Esophagus muscularis mucosa (tissue), 4 donors: ENCODE measurements at regions not wholly inside any gene's neighbourhood (a gene's known extent, or its start where the extent isn't known, plus 50 kb on each side); places are given as distances from the start of the nearest gene placed in this dataset.

Experiments
- DNase-seq: peaks from one replicate; pipeline ENCODE4 v3.0.0-alpha.2; 2017; ENCODE audit errors: extremely low spot score
- H3K27ac ChIP-seq, 4 donors: fragments of 200-600 bp; sonication (generic); replicated peaks in 1 of 4; 1 replicate in 3 of 4; 2 replicates in 1 of 4; pipeline ENCODE4 v1.5.1; 2016 to 2019; ENCODE audit warnings: mild to moderate bottlenecking in 1 of 4
- H3K27me3 ChIP-seq, 4 donors: fragments of 200-600 bp; sonication (generic); one replicate each; pipeline versions ENCODE4 v1.5.1 to v1.6.0; 2016 to 2019
- H3K36me3 ChIP-seq, 4 donors: fragments of 200-600 bp; sonication (generic); one replicate each; pipeline ENCODE4 v1.5.1; 2016 to 2019
- H3K4me1 ChIP-seq, 4 donors: fragments of 200-600 bp; sonication (generic); one replicate each; pipeline ENCODE4 v1.5.1; 2016 to 2019
- H3K4me3 ChIP-seq, 4 donors: fragments of 200-600 bp; sonication (generic); 1 replicate in 2 of 4; 2 replicates in 2 of 4; pipeline ENCODE4 v1.5.1; 2016 to 2019; ENCODE audit warnings: mild to moderate bottlenecking in 4 of 4, moderate library complexity in 1 of 4
- H3K9me3 ChIP-seq, 4 donors: fragments of 200-600 bp; sonication (generic); 1 replicate in 3 of 4; 2 replicates in 1 of 4; pipeline ENCODE4 v1.5.1; 2016 to 2019
- EP300 ChIP-seq: sonication (generic); formaldehyde crosslinking; IDR thresholded peaks from one replicate; pipeline ENCODE4 v1.6.1; 2017; ENCODE audit warnings: antibody characterized with exemption
- POLR2A ChIP-seq: fragments of 450-650 bp; IDR thresholded peaks from one replicate; pipeline ENCODE4 v1.6.1; 2017; ENCODE audit warnings: antibody characterized with exemption, moderate library complexity, mild to moderate bottlenecking, low read depth
- POLR2AphosphoS5 ChIP-seq, 2 donors: sonication (generic); formaldehyde crosslinking; IDR thresholded peaks; one replicate each; pipeline ENCODE4 v1.6.1; 2017; ENCODE audit warnings: antibody characterized with exemption in 2 of 2
- WGBS: methylation state at CpG from one replicate; pipeline ENCODE4 v1.1.5; 2018; 5-methylcytosine and 5-hydroxymethylcytosine counted together
- intact Hi-C: fragments of 100-400 bp; cut with DNase I; formaldehyde crosslinking; loops from one replicate; pipeline ENCODE4 v1.15.1; 2023
- TF ChIP-seq, protein P1 (sequence below), 3 experiments: fragments of 200-600 bp in 2 of 3; fragments of 450-650 bp in 1 of 3; sonication (generic) in 2 of 3; IDR thresholded peaks; one replicate each; pipeline ENCODE4 v1.5.1; 2017 to 2019; ENCODE audit warnings: antibody characterized with exemption in 3 of 3, mild to moderate bottlenecking in 2 of 3, moderate library complexity in 1 of 3

DNA sequence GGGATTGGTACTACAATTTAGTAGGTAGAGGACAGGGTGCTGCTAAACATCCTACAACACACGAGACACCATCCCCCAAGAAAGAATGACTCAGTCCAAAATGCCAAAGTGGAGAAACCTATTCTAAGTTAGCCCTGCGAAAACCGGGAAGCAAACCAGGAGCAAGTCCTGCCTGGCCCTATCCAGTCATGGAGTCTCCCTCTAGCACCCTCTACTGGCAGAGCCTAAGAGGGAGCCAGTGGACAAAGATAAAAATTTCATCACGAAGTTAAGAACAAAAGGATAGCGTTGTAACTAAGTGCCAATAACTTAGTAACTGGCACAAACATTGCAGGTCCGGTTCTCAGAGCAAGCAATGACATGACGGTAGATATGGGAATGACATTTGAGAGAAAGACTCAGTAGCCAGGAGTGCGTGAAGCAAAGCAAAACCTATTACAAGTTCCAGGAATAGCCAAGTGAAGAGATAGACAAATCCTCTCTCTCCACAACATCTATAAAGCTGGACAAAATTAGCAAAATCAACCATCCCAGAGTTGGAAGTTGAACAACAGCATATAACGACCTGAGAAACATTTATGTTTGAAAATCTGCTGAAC lies 383.5 kb downstream of the OMA1 start:
- no peak overlapping the region for H3K4me3 ChIP-seq
- DNase-seq = no peak
- TF ChIP-seq, protein P1, sequence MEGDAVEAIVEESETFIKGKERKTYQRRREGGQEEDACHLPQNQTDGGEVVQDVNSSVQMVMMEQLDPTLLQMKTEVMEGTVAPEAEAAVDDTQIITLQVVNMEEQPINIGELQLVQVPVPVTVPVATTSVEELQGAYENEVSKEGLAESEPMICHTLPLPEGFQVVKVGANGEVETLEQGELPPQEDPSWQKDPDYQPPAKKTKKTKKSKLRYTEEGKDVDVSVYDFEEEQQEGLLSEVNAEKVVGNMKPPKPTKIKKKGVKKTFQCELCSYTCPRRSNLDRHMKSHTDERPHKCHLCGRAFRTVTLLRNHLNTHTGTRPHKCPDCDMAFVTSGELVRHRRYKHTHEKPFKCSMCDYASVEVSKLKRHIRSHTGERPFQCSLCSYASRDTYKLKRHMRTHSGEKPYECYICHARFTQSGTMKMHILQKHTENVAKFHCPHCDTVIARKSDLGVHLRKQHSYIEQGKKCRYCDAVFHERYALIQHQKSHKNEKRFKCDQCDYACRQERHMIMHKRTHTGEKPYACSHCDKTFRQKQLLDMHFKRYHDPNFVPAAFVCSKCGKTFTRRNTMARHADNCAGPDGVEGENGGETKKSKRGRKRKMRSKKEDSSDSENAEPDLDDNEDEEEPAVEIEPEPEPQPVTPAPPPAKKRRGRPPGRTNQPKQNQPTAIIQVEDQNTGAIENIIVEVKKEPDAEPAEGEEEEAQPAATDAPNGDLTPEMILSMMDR (IDR thresholded peaks at IDR 0.05) = peak; percentile 70 to 87 (median 80)
- TF ChIP-seq POLR2AphosphoS5 (IDR thresholded peaks at IDR 0.05) (no peak), POLR2A (no peak), EP300 (no peak)
- no peak overlapping the region for H3K27ac ChIP-seq
- WGBS = 28% methylated on average over 9 of the region's 9 CpGs
- H3K36me3 ChIP-seq = no peaks in the 10 kb centered on the region
- no peaks in the 10 kb centered on the region for H3K9me3 ChIP-seq
- intact Hi-C loops = loop anchor here (5.0 kb wide), 1 partner anchor 1331 kb away; no protein-coding TSS in a partner anchor
- H3K4me1 ChIP-seq = peaks cover 0 to 8% (median 2%) of the 10 kb centered on the region in 4 donors
- H3K27me3 ChIP-seq = no peaks in the 10 kb centered on the region

DNA sequence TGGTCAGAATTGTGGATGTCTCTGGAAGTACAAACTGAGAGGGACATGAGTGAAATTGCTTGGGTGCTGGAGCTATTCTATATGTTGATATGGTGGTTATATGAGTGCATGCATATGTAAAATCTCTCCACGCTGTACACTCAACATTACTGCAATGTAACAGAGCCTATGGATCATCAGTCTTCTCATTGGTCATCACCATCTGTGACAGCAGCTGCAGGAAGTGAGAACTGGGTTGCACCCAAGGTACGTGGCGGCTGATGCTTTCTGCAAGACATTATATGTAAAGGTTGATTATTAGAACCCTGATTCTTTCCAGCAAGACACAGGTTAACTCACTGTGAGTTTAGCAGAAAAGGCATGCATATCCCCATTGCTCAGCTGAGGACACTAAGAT lies 387.1 kb downstream of the OMA1 start:
- TF ChIP-seq, protein P1 (IDR thresholded peaks at IDR 0.05) = no peak
- no peak for TF ChIP-seq POLR2A
- no peak for TF ChIP-seq POLR2AphosphoS5 (IDR thresholded peaks at IDR 0.05)
- TF ChIP-seq EP300 = no peak
- intact Hi-C loops = no loop called here
- DNase-seq = no peak
- Histone ChIP-seq H3K4me3 (no peak overlapping the region), H3K4me1 (peaks cover 0 to 12% (median 6%) of the 10 kb centered on the region in 4 donors), H3K27me3 (no peaks in the 10 kb centered on the region), H3K27ac (no peak overlapping the region), H3K9me3 (no peaks in the 10 kb centered on the region), H3K36me3 (no peaks in the 10 kb centered on the region)
- 89% methylated on average over 3 of the region's 3 CpGs for WGBS

DNA sequence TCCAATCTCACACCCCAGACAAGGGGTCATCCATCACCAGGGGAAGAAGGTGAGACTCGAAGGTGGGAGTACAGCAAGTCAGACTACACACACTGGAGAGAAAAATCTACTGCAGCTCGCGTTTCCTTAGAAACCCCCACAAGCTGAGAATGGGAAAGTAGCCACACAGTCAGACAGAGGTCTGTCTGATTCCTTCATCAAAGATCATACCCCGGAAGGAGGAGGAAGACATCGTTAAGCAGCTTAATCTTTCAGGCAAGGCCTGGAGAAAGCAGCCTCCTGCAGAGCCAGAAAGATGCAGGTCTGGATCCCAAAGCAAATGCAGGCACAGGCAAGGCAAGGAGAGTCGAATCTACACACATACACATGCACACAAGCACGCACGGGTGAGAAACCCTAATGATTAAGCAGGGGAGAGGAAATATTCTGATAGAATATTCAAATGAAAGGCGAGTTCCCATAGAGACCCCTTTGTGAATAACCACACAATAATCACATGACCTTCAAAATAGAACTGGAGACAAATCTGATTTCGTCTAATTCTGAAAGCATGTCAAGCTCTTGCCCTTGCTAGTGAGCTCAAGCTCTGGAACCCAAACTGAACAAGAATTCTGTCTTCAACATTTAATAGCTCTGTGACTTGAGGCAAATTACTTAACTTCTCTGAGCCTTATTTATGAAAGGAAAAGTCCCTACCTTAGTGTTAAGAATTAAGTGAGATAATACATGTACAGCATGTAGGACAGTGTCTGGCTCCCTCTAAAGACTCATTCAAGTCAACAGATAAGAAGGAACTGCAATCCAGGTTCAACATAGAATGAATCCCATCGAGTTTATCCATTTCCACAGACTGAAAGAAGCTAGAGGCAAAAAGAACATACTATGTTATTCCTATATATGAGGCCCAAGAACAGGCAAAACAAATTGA lies 387.8 kb downstream of the OMA1 start:
- H3K27ac ChIP-seq = no peak overlapping the region
- no peak for DNase-seq
- 68% methylated on average over 11 of the region's 11 CpGs for WGBS
- intact Hi-C loops = no loop called here
- peaks cover 0 to 12% (median 6%) of the 10 kb centered on the region in 4 donors for H3K4me1 ChIP-seq
- no peak overlapping the region for H3K4me3 ChIP-seq
- H3K27me3 ChIP-seq = no peaks in the 10 kb centered on the region
- no peaks in the 10 kb centered on the region for H3K36me3 ChIP-seq
- no peaks in the 10 kb centered on the region for H3K9me3 ChIP-seq
- no peak for TF ChIP-seq POLR2A
- TF ChIP-seq POLR2AphosphoS5 (IDR thresholded peaks at IDR 0.05) = no peak
- TF ChIP-seq EP300 = no peak
- TF ChIP-seq, protein P1 (IDR thresholded peaks at IDR 0.05) = no peak

DNA sequence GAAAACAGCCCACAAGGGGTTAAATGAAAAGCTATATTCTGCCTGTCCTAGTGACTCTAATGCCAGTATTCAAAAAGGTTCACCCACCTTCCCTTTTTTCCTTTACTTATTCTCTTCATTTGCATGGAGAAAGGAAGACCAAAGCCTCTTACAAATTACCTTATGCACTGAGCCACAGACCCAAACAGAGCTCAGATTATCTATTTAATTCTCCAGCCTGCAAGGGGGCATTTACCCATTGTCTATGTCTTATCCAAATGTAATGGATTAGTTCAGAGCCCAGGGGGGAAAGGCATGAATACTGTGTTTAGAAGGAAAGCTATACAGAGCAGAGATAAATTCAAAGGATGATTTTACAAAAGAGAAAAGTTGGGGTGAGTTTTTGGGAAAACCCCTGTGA lies 388.5 kb downstream of the OMA1 start:
- Histone ChIP-seq H3K4me1 (peaks cover 0 to 12% (median 2%) of the 10 kb centered on the region in 4 donors), H3K27me3 (no peaks in the 10 kb centered on the region), H3K9me3 (no peaks in the 10 kb centered on the region), H3K4me3 (no peak overlapping the region), H3K36me3 (no peaks in the 10 kb centered on the region), H3K27ac (no peak overlapping the region)
- DNase-seq = no peak
- intact Hi-C loops = no loop called here
- TF ChIP-seq POLR2A (no peak), EP300 (no peak), POLR2AphosphoS5 (IDR thresholded peaks at IDR 0.05) (no peak)
- TF ChIP-seq, protein P1 (IDR thresholded peaks at IDR 0.05) = no peak
